ENCODE measurements at regions not wholly inside any gene's neighbourhood (a gene's known extent, or its start where the extent isn't known, plus 50 kb on each side); places are given as distances from the start of the nearest gene placed in this dataset.
"Not testable (repeated sequence)": the region's sequence is repeated elsewhere in the genome, so short reads cannot be mapped to it uniquely, and the experiment has no call there.

- no peak for DNase-seq (ENCODE audit: low spot score)
Measured at GRCh38 chr18:29862824-29863223, 1179.7 kb downstream of the DSC3 start.

GRCh38 chr18:29855637-29856036, 1186.9 kb downstream of the DSC3 start:
- no peak for DNase-seq (ENCODE audit: low spot score)

GRCh38 chr18:29853126-29853525, 1189.4 kb downstream of the DSC3 start:
- peak; percentile 35 for DNase-seq (ENCODE audit: low spot score)

- no peak for DNase-seq (ENCODE audit: low spot score)
Measured at GRCh38 chr18:29849144-29849543, 1193.4 kb downstream of the DSC3 start.

GRCh38 chr18:29841631-29842030, 1200.9 kb downstream of the DSC3 start:
- DNase-seq (ENCODE audit: low spot score): no peak

GRCh38 chr18:29840089-29840488, 1202.5 kb downstream of the DSC3 start:
- peak; percentile 58 for DNase-seq (ENCODE audit: low spot score)

- not testable (repeated sequence) for DNase-seq (ENCODE audit: low spot score)
Measured at GRCh38 chr18:29838961-29839360, 1203.6 kb downstream of the DSC3 start.

GRCh38 chr18:29838556-29838955, 1204.0 kb downstream of the DSC3 start:
- DNase-seq (ENCODE audit: low spot score): no peak

GRCh38 chr18:29823671-29824070, 1218.9 kb downstream of the DSC3 start:
- no peak for DNase-seq (ENCODE audit: low spot score)

GRCh38 chr18:29821544-29821943, 1221.0 kb downstream of the DSC3 start:
- DNase-seq (ENCODE audit: low spot score): no peak

- DNase-seq (ENCODE audit: low spot score): no peak
Measured at GRCh38 chr18:29811519-29811918, 1231.0 kb downstream of the DSC3 start.

GRCh38 chr18:29780816-29781215, 1261.7 kb downstream of the DSC3 start:
- DNase-seq (ENCODE audit: low spot score): no peak

GRCh38 chr18:29779096-29779495, 1263.4 kb downstream of the DSC3 start:
- peak; percentile 1 for DNase-seq (ENCODE audit: low spot score)

GRCh38 chr18:29753379-29753778, 1289.2 kb downstream of the DSC3 start:
- no peak for DNase-seq (ENCODE audit: low spot score)

GRCh38 chr18:29749704-29750103, 1292.8 kb downstream of the DSC3 start:
- peak; percentile 40 for DNase-seq (ENCODE audit: low spot score)

GRCh38 chr18:29741461-29741860, 1301.1 kb downstream of the DSC3 start:
- no peak for DNase-seq (ENCODE audit: low spot score)

GRCh38 chr18:29737620-29738019, 1304.9 kb downstream of the DSC3 start:
- no peak for DNase-seq (ENCODE audit: low spot score)

- DNase-seq (ENCODE audit: low spot score): no peak
Measured at GRCh38 chr18:29737190-29737589, 1305.4 kb downstream of the DSC3 start.

GRCh38 chr18:29730073-29730472, 1312.5 kb downstream of the DSC3 start:
- no peak for DNase-seq (ENCODE audit: low spot score)

- no peak for DNase-seq (ENCODE audit: low spot score)
Measured at GRCh38 chr18:29726646-29727045, 1315.9 kb downstream of the DSC3 start.

GRCh38 chr18:29723486-29723885, 1319.1 kb downstream of the DSC3 start:
- not testable (repeated sequence) for DNase-seq (ENCODE audit: low spot score)

- not testable (repeated sequence) for DNase-seq (ENCODE audit: low spot score)
Measured at GRCh38 chr18:29715960-29716359, 1326.6 kb downstream of the DSC3 start.

GRCh38 chr18:29712785-29713184, 1329.8 kb downstream of the DSC3 start:
- DNase-seq (ENCODE audit: low spot score): no peak

GRCh38 chr18:29711932-29712331, 1330.6 kb downstream of the DSC3 start:
- DNase-seq (ENCODE audit: low spot score): no peak

GRCh38 chr18:29693334-29693733, 1349.2 kb downstream of the DSC3 start:
- peak; percentile 10 for DNase-seq (ENCODE audit: low spot score)

All from GM03348 (cell line).